Upper lobe of right lung (tissue), 1 donor: ENCODE measurements at regions not wholly inside any gene's neighbourhood (a gene's known extent, or its start where the extent isn't known, plus 50 kb on each side); places are given as distances from the start of the nearest gene placed in this dataset.

Experiments
- ATAC-seq: fragments of 200-7000 bp; cut with Tn5 transposase; one replicate; pipeline ENCODE4 v1.9.1; 2020; ENCODE audit warnings: mild to moderate bottlenecking, moderate library complexity
- DNase-seq: peaks from one replicate; pipeline ENCODE4 v3.0.0-alpha.2; 2020
- H3K27ac ChIP-seq: fragments of 200-600 bp; one replicate; pipeline ENCODE4 v1.8.0; 2022
- H3K27me3 ChIP-seq: fragments of 200-600 bp; one replicate; pipeline ENCODE4 v1.8.0; 2022; ENCODE audit warnings: mild to moderate bottlenecking
- H3K36me3 ChIP-seq: fragments of 200-600 bp; one replicate; pipeline ENCODE4 v1.8.0; 2022
- H3K4me1 ChIP-seq: fragments of 200-600 bp; one replicate; pipeline ENCODE4 v1.8.0; 2022
- H3K4me3 ChIP-seq: fragments of 200-600 bp; one replicate; pipeline ENCODE4 v1.8.0; 2022; ENCODE audit warnings: mild to moderate bottlenecking
- H3K9me3 ChIP-seq: fragments of 200-600 bp; one replicate; pipeline ENCODE4 v1.8.0; 2022
- CTCF ChIP-seq: fragments of 200-600 bp; IDR thresholded peaks from one replicate; pipeline ENCODE4 v1.8.0; 2022; ENCODE audit warnings: antibody characterized with exemption
- intact Hi-C: fragments of 100-400 bp; cut with DNase I; formaldehyde crosslinking; loops from one replicate; pipeline ENCODE4 v1.11.0; 2022
- donor health status: DM: no; HTN: yes; CAD: no; lungs with severe emphysema.

- Histone ChIP-seq H3K27ac (no peak overlapping the region), H3K36me3 (no peaks in the 10 kb centered on the region), H3K4me3 (no peak overlapping the region), H3K4me1 (no peaks in the 10 kb centered on the region), H3K9me3 (no peaks in the 10 kb centered on the region), H3K27me3 (no peaks in the 10 kb centered on the region)
- intact Hi-C loops, result no loop called here
- no peak for TF ChIP-seq CTCF
- DNase-seq (no peak), ATAC-seq (no peak)
Measured at GRCh38 chrX:96440941-96441340, 243.7 kb upstream of the DIAPH2 start.

GRCh38 chrX:96445531-96446065 is 239.0 kb upstream of the DIAPH2 start:
- no peaks in the 10 kb centered on the region for H3K27me3 ChIP-seq
- H3K4me3 ChIP-seq, result no peak overlapping the region
- ATAC-seq, result no peak
- no peaks in the 10 kb centered on the region for H3K9me3 ChIP-seq
- H3K27ac ChIP-seq, result no peak overlapping the region
- no peak for DNase-seq
- no peak for TF ChIP-seq CTCF
- no peaks in the 10 kb centered on the region for H3K36me3 ChIP-seq
- no peaks in the 10 kb centered on the region for H3K4me1 ChIP-seq
- intact Hi-C loops, result no loop called here

GRCh38 chrX:96446524-96446923 is 238.1 kb upstream of the DIAPH2 start:
- TF ChIP-seq CTCF, result no peak
- Histone ChIP-seq H3K27me3 (no peaks in the 10 kb centered on the region), H3K4me1 (no peaks in the 10 kb centered on the region), H3K36me3 (no peaks in the 10 kb centered on the region), H3K27ac (no peak overlapping the region), H3K4me3 (no peak overlapping the region), H3K9me3 (no peaks in the 10 kb centered on the region)
- no peak for DNase-seq
- no peak for ATAC-seq
- intact Hi-C loops, result no loop called here

- no peak for TF ChIP-seq CTCF
- Histone ChIP-seq H3K36me3 (no peaks in the 10 kb centered on the region), H3K4me3 (no peak overlapping the region), H3K27ac (no peak overlapping the region), H3K27me3 (no peaks in the 10 kb centered on the region), H3K9me3 (no peaks in the 10 kb centered on the region), H3K4me1 (no peaks in the 10 kb centered on the region)
- no peak for ATAC-seq
- intact Hi-C loops, result no loop called here
- DNase-seq, result no peak
Measured at GRCh38 chrX:96447161-96447560, 237.5 kb upstream of the DIAPH2 start.

GRCh38 chrX:96449191-96449590 is 235.5 kb upstream of the DIAPH2 start:
- H3K27me3 ChIP-seq, result no peaks in the 10 kb centered on the region
- H3K4me3 ChIP-seq, result no peak overlapping the region
- no peaks in the 10 kb centered on the region for H3K9me3 ChIP-seq
- intact Hi-C loops, result no loop called here
- no peaks in the 10 kb centered on the region for H3K4me1 ChIP-seq
- DNase-seq, result no peak
- no peak for ATAC-seq
- no peak for TF ChIP-seq CTCF
- no peaks in the 10 kb centered on the region for H3K36me3 ChIP-seq
- H3K27ac ChIP-seq, result no peak overlapping the region

- TF ChIP-seq CTCF, result no peak
- no peak for ATAC-seq
Measured at GRCh38 chrX:96449896-96450295, 234.7 kb upstream of the DIAPH2 start.

More at GRCh38 chrX:96449896-96450295, 234.7 kb upstream of the DIAPH2 start:
- Histone ChIP-seq H3K27ac (no peak overlapping the region), H3K27me3 (no peaks in the 10 kb centered on the region), H3K4me1 (no peaks in the 10 kb centered on the region), H3K4me3 (no peak overlapping the region), H3K36me3 (no peaks in the 10 kb centered on the region), H3K9me3 (no peaks in the 10 kb centered on the region)
- intact Hi-C loops, result no loop called here
- DNase-seq, result no peak
